ENCODE measurements at regions not wholly inside any gene's neighbourhood (a gene's known extent, or its start where the extent isn't known, plus 50 kb on each side); places are given as distances from the start of the nearest gene placed in this dataset.
A peak's percentile ranks its signal among the peaks of the same experiment; 100 is the strongest.

DNA sequence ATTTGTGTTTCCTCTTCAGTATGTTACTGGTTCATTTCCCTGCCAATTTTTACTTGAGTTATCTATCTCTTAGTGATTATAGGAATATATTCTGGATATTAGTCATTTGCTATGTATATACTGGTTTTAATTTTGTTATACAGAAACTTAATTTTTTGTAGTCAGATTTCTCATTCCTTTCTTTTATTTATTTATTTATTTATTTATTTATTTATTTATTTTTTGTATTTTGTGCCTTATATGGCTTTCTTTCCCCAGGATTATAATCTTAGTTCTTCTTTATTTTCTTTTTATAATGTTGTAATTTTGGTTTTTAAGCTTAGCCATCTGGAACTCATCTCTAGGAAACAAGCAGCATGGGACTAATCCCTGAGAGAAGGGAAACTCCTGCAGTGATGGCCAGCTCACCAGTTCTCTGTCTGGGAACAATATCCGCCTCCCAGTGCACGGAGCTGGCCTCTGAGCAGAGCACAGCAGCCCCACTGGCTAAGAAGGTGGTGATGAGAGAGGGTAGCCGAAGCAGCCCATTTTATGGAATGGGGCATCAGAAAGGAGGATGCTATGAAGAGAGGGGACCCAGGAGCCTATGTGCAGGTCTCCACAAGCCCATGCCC is 54.5 kb upstream of the ADORA2B start:
- Histone ChIP-seq H3K4me1 (peaks cover 0 to 27% (median 14%) of the 10 kb centered on the region in 9 donors), H3K27me3 (no peaks in the 10 kb centered on the region), H3K9me3 (no peaks in the 10 kb centered on the region), H3K4me3 (no peak overlapping the region), H3K27ac (peak overlapping the region in 5 of 10 donors; percentile 22 to 69 (median 48)), H3K36me3 (no peaks in the 10 kb centered on the region)
- no peak for DNase-seq
- WGBS, 2 donors, result 85 to 89% methylated on average over 3 of the region's 3 CpGs
- ATAC-seq, result peak in 4 of 8 donors; percentile 32 to 69 (median 60)
- TF ChIP-seq, protein P1, sequence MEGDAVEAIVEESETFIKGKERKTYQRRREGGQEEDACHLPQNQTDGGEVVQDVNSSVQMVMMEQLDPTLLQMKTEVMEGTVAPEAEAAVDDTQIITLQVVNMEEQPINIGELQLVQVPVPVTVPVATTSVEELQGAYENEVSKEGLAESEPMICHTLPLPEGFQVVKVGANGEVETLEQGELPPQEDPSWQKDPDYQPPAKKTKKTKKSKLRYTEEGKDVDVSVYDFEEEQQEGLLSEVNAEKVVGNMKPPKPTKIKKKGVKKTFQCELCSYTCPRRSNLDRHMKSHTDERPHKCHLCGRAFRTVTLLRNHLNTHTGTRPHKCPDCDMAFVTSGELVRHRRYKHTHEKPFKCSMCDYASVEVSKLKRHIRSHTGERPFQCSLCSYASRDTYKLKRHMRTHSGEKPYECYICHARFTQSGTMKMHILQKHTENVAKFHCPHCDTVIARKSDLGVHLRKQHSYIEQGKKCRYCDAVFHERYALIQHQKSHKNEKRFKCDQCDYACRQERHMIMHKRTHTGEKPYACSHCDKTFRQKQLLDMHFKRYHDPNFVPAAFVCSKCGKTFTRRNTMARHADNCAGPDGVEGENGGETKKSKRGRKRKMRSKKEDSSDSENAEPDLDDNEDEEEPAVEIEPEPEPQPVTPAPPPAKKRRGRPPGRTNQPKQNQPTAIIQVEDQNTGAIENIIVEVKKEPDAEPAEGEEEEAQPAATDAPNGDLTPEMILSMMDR (IDR thresholded peaks at IDR 0.05), result no peak
- intact Hi-C loops (cut with DNase I), result no loop called here

DNA sequence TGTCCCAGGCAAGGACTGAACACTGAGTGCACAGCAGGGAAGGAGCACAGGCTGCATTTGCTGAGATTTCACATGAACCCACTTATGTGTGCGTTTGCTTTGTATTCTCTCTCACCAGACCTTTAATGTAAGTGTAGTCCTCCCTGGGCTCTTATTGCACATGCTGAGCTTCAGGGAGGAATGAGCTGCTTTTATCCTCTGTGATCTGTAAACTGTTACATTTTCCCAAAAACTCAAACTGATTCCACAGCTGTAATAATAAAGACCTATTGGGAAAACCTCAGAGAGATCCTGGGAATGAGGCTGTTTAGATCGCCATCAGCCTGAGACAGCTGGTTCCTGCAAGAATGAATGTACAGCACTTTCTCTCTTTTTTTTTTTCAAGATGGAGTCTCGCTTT is 53.6 kb upstream of the ADORA2B start:
- TF ChIP-seq, protein P1 (IDR thresholded peaks at IDR 0.05), result no peak
- Histone ChIP-seq H3K4me3 (no peak overlapping the region), H3K36me3 (no peaks in the 10 kb centered on the region), H3K4me1 (peaks cover 0 to 27% (median 14%) of the 10 kb centered on the region in 9 donors), H3K9me3 (no peaks in the 10 kb centered on the region), H3K27ac (peak overlapping the region in 5 of 10 donors; percentile 22 to 69 (median 48)), H3K27me3 (no peaks in the 10 kb centered on the region)
- intact Hi-C loops (cut with DNase I), result no loop called here
- WGBS, 2 donors, result 73 to 78% methylated on average over 3 of the region's 3 CpGs
- no peak for DNase-seq
- peak in 6 of 8 donors; percentile 22 to 78 (median 46) for ATAC-seq

DNA sequence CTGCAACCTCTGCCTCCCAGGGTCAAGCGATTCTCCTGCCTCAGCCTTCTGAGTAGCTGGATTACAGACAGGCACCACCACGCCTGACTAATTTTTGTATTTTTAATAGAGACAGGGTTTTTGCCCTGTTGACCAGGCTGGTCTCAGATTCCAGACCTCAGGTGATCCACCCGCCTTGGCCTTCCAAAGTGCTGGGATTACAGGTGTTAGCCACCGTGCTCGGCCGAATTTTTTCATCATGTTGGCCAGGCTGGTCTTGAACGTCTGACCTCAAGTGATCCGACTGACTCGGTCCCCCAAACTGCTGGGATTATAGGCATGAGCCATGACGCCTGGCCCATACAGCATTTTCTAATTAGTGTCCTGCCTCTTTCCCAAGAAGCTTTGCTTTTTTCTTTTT is 52.7 kb upstream of the ADORA2B start:
- WGBS, 2 donors, result 83 to 88% methylated on average over 10 of the region's 10 CpGs
- DNase-seq, result no peak

DNA sequence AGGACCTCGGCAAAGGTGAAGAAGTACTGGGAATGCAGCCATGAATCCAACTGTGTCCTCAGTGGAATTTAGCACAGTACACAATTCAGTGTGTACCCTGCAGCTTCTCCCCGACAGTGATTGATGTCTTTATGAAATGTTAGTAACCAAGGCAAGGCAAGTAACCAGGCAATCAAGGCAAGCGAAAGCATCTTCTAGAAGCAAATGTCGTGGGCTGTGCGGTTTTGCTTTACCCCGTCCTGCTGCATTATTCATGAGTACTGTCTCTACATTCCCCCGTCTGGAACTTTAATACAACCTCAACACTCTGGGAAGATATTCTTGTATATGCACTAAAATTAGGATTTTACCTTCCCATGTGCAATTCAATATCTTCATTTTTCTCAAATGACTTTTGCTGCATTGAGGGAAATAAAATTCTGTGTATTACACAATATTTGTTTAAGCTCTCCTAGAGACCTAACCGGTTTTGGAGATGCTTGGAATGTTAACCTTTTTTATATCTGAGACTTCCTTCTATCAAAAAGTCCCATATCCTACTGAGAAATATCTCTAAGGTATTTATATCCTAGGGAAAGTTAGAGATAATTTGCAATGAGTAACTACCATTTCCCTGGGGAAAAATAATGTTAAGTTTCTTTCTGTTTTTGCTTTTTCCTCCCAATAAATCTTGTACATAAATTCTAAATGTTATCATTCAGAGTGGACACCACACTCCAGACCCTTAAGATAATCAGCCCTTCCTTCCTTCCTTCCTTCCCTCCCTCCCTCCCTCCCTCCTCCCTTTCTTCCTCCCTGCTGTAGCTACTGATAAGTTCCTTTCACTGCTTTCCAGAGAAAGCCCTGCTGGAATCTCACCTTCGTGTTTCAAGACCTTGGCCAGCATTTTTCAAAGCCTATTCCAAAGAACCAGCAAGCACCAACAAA is 51.9 kb upstream of the ADORA2B start:
- ATAC-seq (peak in 1 of 8 donors; percentile 11), DNase-seq (no peak)
- 49 to 56% methylated on average over 9 of the region's 9 CpGs for WGBS, 2 donors
- peak overlapping the region in 4 of 10 donors; percentile 8 to 69 (median 50) for H3K27ac ChIP-seq
- H3K9me3 ChIP-seq, result no peaks in the 10 kb centered on the region
- no peaks in the 10 kb centered on the region for H3K36me3 ChIP-seq
- no peak overlapping the region for H3K4me3 ChIP-seq
- H3K27me3 ChIP-seq, result no peaks in the 10 kb centered on the region
- TF ChIP-seq, protein P1 (IDR thresholded peaks at IDR 0.05), result no peak
- peaks cover 0 to 27% (median 14%) of the 10 kb centered on the region in 9 donors for H3K4me1 ChIP-seq
- intact Hi-C loops (cut with DNase I), result loop anchor here in 1 of 10 donors (1.0 kb wide), 1 partner anchor 10 kb away; no protein-coding TSS in a partner anchor

More for the DNA sequence above, 52.7 kb upstream of the ADORA2B start:
- H3K9me3 ChIP-seq, result no peaks in the 10 kb centered on the region
- TF ChIP-seq, protein P1 (IDR thresholded peaks at IDR 0.05), result no peak
- H3K36me3 ChIP-seq, result no peaks in the 10 kb centered on the region
- H3K4me1 ChIP-seq, result peaks cover 0 to 27% (median 14%) of the 10 kb centered on the region in 9 donors
- no peaks in the 10 kb centered on the region for H3K27me3 ChIP-seq
- ATAC-seq, result no peak
- intact Hi-C loops (cut with DNase I), result no loop called here
- peak overlapping the region in 4 of 10 donors; percentile 8 to 69 (median 34) for H3K27ac ChIP-seq
- H3K4me3 ChIP-seq, result no peak overlapping the region

Measured in heart right ventricle (tissue), 16 donors.